8988T (cell line): ENCODE measurements at regions not wholly inside any gene's neighbourhood (a gene's known extent, or its start where the extent isn't known, plus 50 kb on each side); places are given as distances from the start of the nearest gene placed in this dataset.
"Not testable (repeated sequence)": the region's sequence is repeated elsewhere in the genome, so short reads cannot be mapped to it uniquely, and the experiment has no call there.

Experiments used
- DNase-seq: peaks from one replicate; pipeline ENCODE4 v3.0.0; 2011

DNA sequence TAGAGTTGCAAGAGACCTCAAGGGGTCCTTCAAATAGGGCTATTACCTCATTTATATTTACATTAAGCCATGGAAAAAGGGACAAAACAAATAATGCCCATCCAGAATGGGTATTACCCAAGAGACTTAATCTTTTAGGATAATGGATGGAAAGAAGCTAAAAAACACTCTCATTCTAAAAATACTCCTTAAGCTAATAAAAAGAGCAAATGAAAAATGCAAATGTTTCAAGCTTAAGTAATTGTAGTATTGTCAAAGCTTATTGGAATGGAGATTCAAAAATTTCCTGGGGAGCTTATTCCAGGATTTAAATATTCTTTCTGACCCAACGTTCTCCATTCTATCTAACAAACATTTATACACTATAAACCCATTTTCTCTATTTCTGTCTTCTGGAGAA is 107.8 kb upstream of the SPIN4 start:
- no peak for DNase-seq

- no peak for DNase-seq
Observed at GRCh38 chrX:63453571-63453970, 102.4 kb upstream of the SPIN4 start.

DNA sequence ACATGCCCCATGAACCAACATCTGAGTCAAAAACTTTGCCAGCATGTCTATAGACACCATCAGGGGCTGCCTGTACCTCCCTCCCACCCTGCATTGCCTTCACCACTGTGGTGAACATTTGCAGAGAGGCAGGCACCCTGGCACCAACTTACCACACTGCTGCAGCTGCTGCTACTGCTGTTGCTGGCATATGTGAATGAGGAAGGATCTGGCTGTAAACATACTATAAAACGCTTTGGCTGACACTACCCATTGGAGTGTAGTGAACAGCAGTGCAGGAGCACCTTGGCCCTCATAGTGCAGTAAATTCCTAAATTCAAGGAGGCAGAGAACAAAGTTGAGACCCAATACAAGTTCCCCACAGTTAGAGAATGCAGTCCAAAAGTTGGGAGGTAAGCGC is 90.6 kb upstream of the SPIN4 start:
- no peak for DNase-seq

DNA sequence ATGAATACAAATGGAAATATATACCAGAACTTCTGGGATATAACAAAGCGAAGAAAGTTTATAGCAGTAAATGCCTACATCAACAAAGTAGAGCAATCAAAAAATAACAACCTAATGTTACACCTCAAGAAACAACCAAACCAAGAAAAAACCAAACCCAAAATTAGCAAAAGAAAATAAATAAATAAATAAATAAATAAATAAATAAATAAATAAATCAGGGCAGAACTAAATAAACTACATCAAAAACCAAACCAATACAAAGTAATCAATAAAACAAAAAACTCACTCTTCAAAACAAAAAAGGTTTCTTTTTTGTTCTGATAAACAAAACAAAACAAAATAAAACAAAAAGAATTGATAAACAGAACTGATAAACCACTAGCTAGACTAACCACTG is 88.4 kb upstream of the SPIN4 start:
- DNase-seq, result no peak

GRCh38 chrX:63436865-63437264 is 85.7 kb upstream of the SPIN4 start:
- no peak for DNase-seq

- DNase-seq, result no peak
Observed at GRCh38 chrX:63434665-63435064, 83.5 kb upstream of the SPIN4 start.

- no peak for DNase-seq
Observed at GRCh38 chrX:63434206-63434605, 83.1 kb upstream of the SPIN4 start.

GRCh38 chrX:63430026-63430425 is 78.9 kb upstream of the SPIN4 start:
- DNase-seq, result no peak

- no peak for DNase-seq
Observed at GRCh38 chrX:63428348-63428747, 77.2 kb upstream of the SPIN4 start.

- DNase-seq, result no peak
Observed at GRCh38 chrX:63426519-63426918, 75.4 kb upstream of the SPIN4 start.

DNA sequence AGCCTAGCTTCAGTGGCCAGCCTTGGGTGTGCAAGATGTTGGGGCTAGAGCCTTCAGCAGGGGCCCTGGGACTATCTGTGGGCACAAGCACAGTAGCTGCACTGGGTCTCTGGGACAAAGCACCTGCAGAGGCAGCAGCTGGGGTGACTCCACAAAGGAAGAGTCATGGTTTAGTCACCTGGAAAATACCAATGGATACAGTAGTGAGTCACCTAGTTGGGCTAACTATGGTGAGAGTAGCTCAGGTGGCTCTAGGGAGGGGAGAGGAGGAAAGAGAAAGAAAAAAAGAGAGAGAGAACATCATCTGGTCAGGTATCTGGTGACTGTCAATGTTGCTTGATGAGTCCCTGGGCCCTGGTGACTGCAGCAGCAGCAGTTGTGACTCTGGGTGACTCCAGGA is 72.9 kb upstream of the SPIN4 start:
- no peak for DNase-seq

- no peak for DNase-seq
Observed at GRCh38 chrX:63421411-63421810, 70.3 kb upstream of the SPIN4 start.

DNA sequence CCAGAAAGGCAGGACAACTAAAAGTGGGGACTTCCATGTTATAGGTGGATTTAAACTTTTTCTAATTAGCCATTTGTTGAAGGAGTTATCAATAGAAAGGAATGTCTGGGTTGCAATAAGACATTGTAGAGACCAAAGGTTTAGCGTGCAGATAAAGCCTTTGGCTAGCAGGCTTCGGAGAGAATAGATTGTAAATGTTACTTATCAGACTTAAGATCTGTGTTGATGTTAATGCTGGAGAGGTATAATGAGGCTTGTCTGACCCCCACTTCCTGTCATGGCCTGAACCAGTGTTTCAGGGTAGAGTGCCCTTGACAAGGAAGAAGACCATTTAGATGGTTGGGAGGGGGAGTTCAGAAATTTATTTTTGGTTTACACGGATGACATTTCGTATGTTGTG is 67.1 kb upstream of the SPIN4 start:
- DNase-seq, result no peak

DNA sequence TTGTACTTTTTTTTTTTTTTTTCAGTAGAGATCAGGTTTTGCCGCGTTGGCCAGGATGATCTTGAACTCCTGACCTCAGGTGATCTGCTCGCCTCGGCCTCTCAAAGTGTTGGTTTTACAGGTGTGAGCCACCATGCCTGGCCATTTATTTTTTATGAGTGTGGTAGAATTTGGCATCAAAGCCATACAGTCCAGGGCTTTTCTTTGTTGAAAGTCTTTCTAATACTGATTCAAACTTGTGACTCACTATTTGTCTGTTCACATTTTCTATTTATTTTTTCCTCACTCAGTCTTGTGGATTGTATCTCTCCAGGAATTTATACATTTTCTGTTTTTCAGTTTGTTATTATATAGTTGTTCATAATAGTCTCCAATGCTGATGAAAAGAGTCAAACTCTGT is 66.5 kb upstream of the SPIN4 start:
- no peak for DNase-seq

GRCh38 chrX:63409934-63410333 is 58.8 kb upstream of the SPIN4 start:
- DNase-seq, result not testable (repeated sequence)

- DNase-seq, result no peak
Observed at GRCh38 chrX:63408050-63408449, 56.9 kb upstream of the SPIN4 start.

DNA sequence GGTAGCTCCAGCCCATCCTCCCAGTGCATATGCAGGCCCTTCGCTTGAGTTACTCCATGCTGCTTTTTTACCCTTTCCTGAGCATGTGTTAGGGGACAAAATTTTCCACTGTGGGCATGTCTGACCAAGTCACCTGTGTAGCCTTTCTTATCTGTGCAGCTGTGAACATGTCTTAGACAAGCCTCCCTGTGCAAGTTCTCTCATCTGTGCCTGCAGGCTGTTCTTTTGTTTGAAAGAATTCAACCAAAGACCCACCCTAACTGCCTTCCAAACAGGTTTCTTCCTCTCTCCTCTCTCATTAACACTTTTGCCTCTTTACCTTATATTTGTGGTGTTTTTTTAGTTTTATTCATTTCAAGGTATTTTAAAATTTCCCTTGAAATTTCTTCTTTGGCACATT is 53.2 kb upstream of the SPIN4 start:
- DNase-seq, result no peak

- no peak for DNase-seq
Observed at GRCh38 chrX:63402106-63402505, 51.0 kb upstream of the SPIN4 start.
